ENCODE measurements at regions not wholly inside any gene's neighbourhood (a gene's known extent, or its start where the extent isn't known, plus 50 kb on each side); places are given as distances from the start of the nearest gene placed in this dataset.

DNA sequence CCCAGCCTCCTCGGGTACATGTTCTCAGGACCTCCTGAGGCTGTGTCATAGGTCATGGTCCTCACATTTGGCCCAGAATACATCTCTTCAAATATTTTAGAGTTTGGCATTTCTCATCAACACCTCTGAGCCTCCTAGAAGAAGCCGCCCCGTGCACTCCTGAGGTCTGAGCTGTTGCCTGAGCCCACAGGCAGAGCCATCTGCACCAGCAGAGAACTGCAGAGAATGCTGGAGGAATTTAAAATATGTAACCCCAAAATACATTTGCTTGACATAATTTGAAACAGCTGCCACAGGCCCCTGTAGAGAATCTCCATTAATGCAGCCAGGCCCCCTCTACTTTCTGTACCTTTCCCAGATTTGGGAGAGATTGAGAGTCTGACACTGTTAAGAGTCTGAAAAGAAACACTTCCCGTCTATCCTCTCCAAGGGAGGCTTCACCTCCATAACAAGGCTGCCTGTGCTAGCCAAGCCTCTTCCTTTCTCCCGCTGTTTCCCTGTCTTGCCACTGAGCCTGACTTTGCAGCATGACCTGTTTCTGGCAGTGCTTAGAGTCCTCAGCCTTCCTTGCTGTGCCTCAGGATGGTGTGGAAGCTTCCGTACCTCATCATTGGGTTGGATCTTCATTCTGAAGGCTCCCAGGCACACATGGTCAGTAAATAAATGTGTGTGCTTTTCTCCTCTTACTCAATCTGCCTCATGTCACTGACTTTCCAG lies 95.4 kb upstream of the SFSWAP start:
- TF ChIP-seq, protein P1, sequence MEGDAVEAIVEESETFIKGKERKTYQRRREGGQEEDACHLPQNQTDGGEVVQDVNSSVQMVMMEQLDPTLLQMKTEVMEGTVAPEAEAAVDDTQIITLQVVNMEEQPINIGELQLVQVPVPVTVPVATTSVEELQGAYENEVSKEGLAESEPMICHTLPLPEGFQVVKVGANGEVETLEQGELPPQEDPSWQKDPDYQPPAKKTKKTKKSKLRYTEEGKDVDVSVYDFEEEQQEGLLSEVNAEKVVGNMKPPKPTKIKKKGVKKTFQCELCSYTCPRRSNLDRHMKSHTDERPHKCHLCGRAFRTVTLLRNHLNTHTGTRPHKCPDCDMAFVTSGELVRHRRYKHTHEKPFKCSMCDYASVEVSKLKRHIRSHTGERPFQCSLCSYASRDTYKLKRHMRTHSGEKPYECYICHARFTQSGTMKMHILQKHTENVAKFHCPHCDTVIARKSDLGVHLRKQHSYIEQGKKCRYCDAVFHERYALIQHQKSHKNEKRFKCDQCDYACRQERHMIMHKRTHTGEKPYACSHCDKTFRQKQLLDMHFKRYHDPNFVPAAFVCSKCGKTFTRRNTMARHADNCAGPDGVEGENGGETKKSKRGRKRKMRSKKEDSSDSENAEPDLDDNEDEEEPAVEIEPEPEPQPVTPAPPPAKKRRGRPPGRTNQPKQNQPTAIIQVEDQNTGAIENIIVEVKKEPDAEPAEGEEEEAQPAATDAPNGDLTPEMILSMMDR (IDR thresholded peaks at IDR 0.05; ENCODE audit: low read depth, low read length), result no peak
- TF ChIP-seq MYC (IDR thresholded peaks at IDR 0.05; ENCODE audit: low read depth, low read length) (no peak), POLR2A (IDR thresholded peaks at IDR 0.05; ENCODE audit: extremely low read depth, insufficient read length) (no peak)
- TF ChIP-seq, protein P2, sequence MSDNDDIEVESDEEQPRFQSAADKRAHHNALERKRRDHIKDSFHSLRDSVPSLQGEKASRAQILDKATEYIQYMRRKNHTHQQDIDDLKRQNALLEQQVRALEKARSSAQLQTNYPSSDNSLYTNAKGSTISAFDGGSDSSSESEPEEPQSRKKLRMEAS (IDR thresholded peaks at IDR 0.05; ENCODE audit: low read depth, low read length), result no peak

Data from NB4 (cell line).